Aorta (tissue), 5 donors: ENCODE measurements at regions not wholly inside any gene's neighbourhood (a gene's known extent, or its start where the extent isn't known, plus 50 kb on each side); places are given as distances from the start of the nearest gene placed in this dataset.

ENCODE experiments used
- ATAC-seq: fragments of 200-7000 bp; cut with Tn5 transposase; one replicate; pipeline ENCODE4 v1.9.1; 2022; ENCODE audit warnings: moderate library complexity; ENCODE audit not compliant: low FRiP score
- DNase-seq, 2 donors: peaks; one replicate each; pipeline ENCODE4 v3.0.0-alpha.2; 2020
- H3K27ac ChIP-seq, 2 donors: one replicate each; pipeline ENCODE4 v1.5.1; 2013; ENCODE audit warnings: low read length in 2 of 2, mild to moderate bottlenecking in 2 of 2, moderate library complexity in 2 of 2, control low read depth in 1 of 2, inconsistent platforms in 1 of 2, low read depth in 1 of 2
- H3K27me3 ChIP-seq, 2 donors: one replicate each; pipeline ENCODE4 v1.6.1; 2013; ENCODE audit warnings: control low read depth in 1 of 2, low read length in 1 of 2, mild to moderate bottlenecking in 1 of 2, moderate library complexity in 1 of 2; ENCODE audit not compliant: insufficient read depth in 2 of 2, control insufficient read depth in 1 of 2
- H3K36me3 ChIP-seq, 2 donors: one replicate each; pipeline ENCODE4 v1.6.1; 2013; ENCODE audit warnings: control low read depth in 1 of 2, low read length in 1 of 2, mild to moderate bottlenecking in 1 of 2; ENCODE audit not compliant: insufficient read depth in 2 of 2, control insufficient read depth in 1 of 2
- H3K4me1 ChIP-seq, 2 donors: one replicate each; pipeline ENCODE4 v1.6.1; 2013; ENCODE audit warnings: low read length in 2 of 2, control low read depth in 1 of 2, mild to moderate bottlenecking in 1 of 2, moderate library complexity in 1 of 2; ENCODE audit not compliant: insufficient read depth in 2 of 2, control insufficient read depth in 1 of 2
- H3K4me3 ChIP-seq, 2 donors: one replicate each; pipeline ENCODE4 v1.5.1; 2013; ENCODE audit warnings: low read length in 2 of 2, control low read depth in 1 of 2, mild to moderate bottlenecking in 1 of 2
- H3K9me3 ChIP-seq: one replicate; pipeline ENCODE4 v1.6.1; 2013; ENCODE audit warnings: mild to moderate bottlenecking, low read length; ENCODE audit not compliant: control insufficient read depth
- WGBS, 2 donors: extraction: QIAGEN DNeasy Blood & Tissue Kit; methylation state at CpG; one replicate each; pipeline ENCODE4 v1.1.7; 2013; 5-methylcytosine and 5-hydroxymethylcytosine counted together
- intact Hi-C, 2 donors: fragments of 100-400 bp; cut with DNase I; formaldehyde crosslinking; loops; one replicate each; pipeline versions ENCODE4 v1.14.2 to v1.15.0; 2022
- donor health status: healthy with polysubstance abuse.
- donor health status: Bipolar disorder and iron deficiency.
- donor health status: DM: no; HTN: no; CAD: no.
- donor health status: DM: no; HTN: no; CAD: no.
- donor health status: DM: yes; HTN: yes; CAD: no.

DNA sequence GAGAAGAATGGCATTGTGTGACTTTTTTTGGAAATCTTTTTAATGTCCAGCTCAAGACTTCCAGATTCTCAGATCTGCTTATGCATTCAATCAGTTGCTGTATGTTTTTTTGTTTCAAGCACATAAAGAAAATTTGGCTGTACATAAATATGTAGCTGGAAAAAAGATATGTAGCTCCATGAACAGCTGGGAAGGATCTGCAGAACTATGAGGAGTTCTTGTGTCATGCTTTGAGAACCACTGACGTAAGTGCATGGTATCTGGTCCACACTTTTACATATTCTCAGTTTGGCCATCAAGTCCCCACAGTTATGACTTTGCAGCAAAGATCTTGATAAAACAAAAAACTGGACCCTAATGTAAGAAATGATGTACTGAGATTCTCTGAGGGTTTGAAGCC, 165.9 kb downstream of the KIT start:
- 73 to 88% methylated on average over 1 of the region's 1 CpG for WGBS, 2 donors
- intact Hi-C loops = no loop called here
- H3K27ac ChIP-seq = no peak overlapping the region
- H3K9me3 ChIP-seq = no peaks in the 10 kb centered on the region
- H3K27me3 ChIP-seq = no peaks in the 10 kb centered on the region
- H3K36me3 ChIP-seq = no peaks in the 10 kb centered on the region
- ATAC-seq (no peak), DNase-seq (no peak)
- no peaks in the 10 kb centered on the region for H3K4me1 ChIP-seq
- H3K4me3 ChIP-seq = no peak overlapping the region

DNA sequence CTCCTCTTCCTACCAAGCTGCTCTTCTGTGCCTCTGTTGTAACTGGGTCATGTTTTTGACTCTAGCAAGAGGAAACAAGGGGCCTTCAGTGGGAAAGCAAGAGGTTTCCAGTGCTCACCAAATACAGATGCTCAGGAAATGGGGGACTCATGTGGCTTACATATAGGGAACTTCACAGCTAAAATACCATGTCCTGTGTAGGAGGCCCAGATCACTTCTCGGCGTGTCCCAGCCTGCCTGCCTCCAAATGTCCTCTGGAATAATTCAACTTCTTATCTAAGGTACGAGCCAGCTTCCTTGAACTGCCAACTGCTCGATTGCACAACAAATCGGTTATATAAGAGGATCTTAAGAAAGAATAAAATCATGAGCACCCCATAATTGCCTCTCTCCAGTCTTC, 161.3 kb downstream of the KIT start:
- no peaks in the 10 kb centered on the region for H3K4me1 ChIP-seq
- no peaks in the 10 kb centered on the region for H3K27me3 ChIP-seq
- no peak for ATAC-seq
- no peaks in the 10 kb centered on the region for H3K9me3 ChIP-seq
- H3K4me3 ChIP-seq = no peak overlapping the region
- no peak for DNase-seq
- 82 to 85% methylated on average over 5 of the region's 5 CpGs for WGBS, 2 donors
- no peak overlapping the region for H3K27ac ChIP-seq
- no peaks in the 10 kb centered on the region for H3K36me3 ChIP-seq
- intact Hi-C loops = no loop called here

DNA sequence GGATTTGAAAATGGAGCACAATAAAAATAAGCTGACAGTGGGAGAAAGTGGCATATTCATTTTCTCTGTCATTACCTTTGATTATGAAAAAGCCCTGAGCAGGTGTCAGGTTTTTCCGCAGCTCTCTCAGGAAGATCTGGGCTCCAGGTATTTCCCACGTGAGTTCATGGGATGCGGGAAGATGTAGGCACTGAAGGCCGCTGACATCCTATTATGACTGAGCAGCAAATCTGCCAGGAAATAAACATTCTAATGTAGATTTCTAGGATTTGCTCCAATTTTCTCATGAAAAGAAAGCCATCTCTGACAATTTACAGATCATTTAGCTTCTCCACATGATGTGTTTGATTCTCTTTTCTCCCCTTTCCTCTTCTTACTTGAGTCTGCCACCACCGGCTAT, 160.7 kb downstream of the KIT start:
- Histone ChIP-seq H3K36me3 (no peaks in the 10 kb centered on the region), H3K4me3 (no peak overlapping the region), H3K4me1 (no peaks in the 10 kb centered on the region), H3K9me3 (peaks cover 1% of the 10 kb centered on the region), H3K27ac (no peak overlapping the region), H3K27me3 (no peaks in the 10 kb centered on the region)
- DNase-seq (no peak), ATAC-seq (no peak)
- intact Hi-C loops = no loop called here
- WGBS, 2 donors = 83 to 84% methylated on average over 5 of the region's 5 CpGs

DNA sequence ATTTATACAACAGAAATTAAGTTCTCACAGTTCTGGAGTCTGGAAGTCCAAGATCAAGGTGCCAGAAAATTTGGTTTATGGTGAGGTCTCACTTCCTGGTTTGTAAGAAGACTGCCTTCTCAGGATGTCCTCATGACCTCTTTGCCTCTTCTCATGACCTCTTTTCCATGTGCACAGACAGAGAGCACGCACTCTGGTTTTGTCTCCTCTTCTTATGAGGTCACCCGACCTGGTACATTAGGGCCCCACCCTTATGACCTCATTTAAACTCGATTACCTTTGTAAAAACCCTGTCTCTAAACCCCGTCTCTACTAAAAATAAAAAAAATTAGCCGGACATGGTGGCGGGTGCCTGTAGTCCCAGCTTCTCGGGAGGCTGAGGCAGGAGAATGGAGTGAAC, 155.9 kb downstream of the KIT start:
- no peak for ATAC-seq
- WGBS, 2 donors = 91 to 92% methylated on average over 7 of the region's 7 CpGs
- DNase-seq = no peak
- H3K9me3 ChIP-seq = peaks cover 1% of the 10 kb centered on the region
- H3K36me3 ChIP-seq = no peaks in the 10 kb centered on the region
- H3K4me1 ChIP-seq = no peaks in the 10 kb centered on the region
- intact Hi-C loops = no loop called here
- H3K27ac ChIP-seq = no peak overlapping the region
- H3K4me3 ChIP-seq = no peak overlapping the region
- no peaks in the 10 kb centered on the region for H3K27me3 ChIP-seq

DNA sequence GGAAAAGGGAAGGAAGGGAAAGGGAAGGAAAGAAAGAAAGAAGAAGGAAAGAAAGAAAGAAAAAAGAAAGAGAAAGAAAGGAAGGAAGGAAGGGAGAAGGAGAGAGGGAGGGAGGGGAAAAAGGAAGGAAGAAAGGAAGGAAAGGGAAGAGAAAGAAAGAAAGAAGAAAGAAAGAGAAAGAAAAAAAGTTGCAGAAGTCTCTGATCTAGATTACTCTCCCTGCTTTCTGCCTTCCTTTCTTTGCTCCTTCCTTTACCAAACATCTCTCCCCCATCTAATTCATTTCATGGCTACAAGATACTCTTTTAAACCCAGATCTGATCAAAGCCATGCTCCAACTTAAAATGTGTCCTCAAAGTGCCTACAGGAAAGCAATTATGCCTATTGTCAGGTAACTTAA, 148.6 kb downstream of the KIT start:
- no peak overlapping the region for H3K4me3 ChIP-seq
- no peaks in the 10 kb centered on the region for H3K9me3 ChIP-seq
- ATAC-seq (no peak), DNase-seq (no peak)
- H3K4me1 ChIP-seq = peaks cover 0 to 1% of the 10 kb centered on the region in 2 donors
- no peak overlapping the region for H3K27ac ChIP-seq
- no peaks in the 10 kb centered on the region for H3K27me3 ChIP-seq
- intact Hi-C loops = no loop called here
- no peaks in the 10 kb centered on the region for H3K36me3 ChIP-seq

DNA sequence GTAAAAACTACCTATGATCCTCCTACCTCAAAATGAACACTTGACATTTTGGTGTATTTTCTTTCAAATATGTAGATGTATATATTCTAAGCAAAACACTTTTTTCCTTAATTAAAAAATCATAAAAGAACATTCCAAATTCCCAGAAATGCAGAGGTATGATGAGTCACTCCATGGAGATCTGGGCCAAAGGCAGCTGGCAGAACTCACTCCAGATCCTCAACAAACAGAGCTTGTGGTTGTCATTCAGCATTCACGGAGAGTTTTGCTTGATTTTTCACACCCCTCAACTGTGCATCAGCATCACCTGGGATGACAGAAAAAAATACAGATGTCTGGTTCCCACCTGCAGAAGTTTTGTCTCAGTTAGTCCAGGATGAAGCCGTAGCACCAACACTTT, 144.6 kb downstream of the KIT start:
- peaks cover 0 to 1% of the 10 kb centered on the region in 2 donors for H3K4me1 ChIP-seq
- H3K27me3 ChIP-seq = no peaks in the 10 kb centered on the region
- H3K36me3 ChIP-seq = no peaks in the 10 kb centered on the region
- WGBS, 2 donors = 49 to 50% methylated on average over 2 of the region's 2 CpGs
- H3K27ac ChIP-seq = no peak overlapping the region
- ATAC-seq = no peak
- intact Hi-C loops = no loop called here
- no peaks in the 10 kb centered on the region for H3K9me3 ChIP-seq
- H3K4me3 ChIP-seq = no peak overlapping the region
- no peak for DNase-seq

DNA sequence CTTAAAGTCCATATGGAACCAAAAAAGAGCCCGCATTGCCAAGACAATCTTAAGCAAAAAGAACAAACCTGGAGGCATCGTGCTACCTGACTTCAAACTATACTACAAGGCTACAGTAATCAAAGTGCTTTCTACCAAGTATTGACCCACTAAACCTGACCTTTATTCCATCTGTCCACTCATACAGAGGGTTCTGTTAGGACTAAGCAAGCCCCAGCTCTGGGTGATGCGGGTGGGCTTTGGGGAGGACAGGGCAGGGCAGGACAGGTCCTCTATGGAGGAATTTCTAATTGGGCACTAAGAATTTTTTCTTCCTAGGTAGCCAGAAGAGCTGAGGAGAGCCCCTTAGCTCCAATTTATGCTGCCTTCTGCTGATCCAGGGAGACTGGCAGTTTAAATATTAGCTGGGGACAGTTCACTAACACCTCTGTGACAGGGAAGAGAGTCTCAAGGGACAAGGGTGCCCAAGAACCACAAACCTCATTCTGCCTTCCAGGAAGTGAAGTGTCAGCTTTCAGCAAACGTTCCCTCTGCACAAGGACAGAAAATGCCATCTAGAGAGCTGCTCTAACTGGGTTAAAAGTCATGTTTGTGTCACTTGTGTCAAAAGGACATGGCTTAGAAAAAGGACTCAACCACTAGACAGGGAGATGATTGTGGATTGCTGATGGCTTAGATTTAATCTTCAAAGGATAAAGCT, 143.2 kb downstream of the KIT start:
- Histone ChIP-seq H3K4me1 (peaks cover 0 to 1% of the 10 kb centered on the region in 2 donors), H3K4me3 (no peak overlapping the region), H3K9me3 (no peaks in the 10 kb centered on the region), H3K36me3 (no peaks in the 10 kb centered on the region), H3K27ac (no peak overlapping the region), H3K27me3 (no peaks in the 10 kb centered on the region)
- DNase-seq (no peak), ATAC-seq (no peak)
- WGBS, 2 donors = 70 to 75% methylated on average over 4 of the region's 4 CpGs
- intact Hi-C loops = no loop called here

DNA sequence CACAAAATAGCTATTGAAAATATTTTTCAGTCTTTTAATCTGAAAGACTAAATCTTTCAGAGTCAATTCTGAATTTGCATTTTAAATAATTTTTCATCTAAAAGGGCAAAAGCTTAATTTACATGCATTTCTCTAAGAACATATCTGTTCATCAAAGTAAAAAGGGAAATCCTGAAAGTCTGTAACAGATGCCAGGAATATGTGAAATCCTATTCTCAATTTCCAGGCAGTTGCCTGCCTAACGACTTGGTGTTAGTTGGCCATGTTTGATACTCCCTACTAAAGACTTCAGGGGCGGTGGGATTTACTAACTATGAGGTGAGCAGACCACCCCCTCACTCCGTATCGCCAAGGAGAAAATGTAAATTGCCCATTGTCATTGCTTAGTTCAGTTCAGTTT, 136.8 kb downstream of the KIT start:
- no peaks in the 10 kb centered on the region for H3K36me3 ChIP-seq
- H3K9me3 ChIP-seq = no peaks in the 10 kb centered on the region
- no peak for DNase-seq
- no peaks in the 10 kb centered on the region for H3K4me1 ChIP-seq
- H3K4me3 ChIP-seq = no peak overlapping the region
- intact Hi-C loops = no loop called here
- WGBS, 2 donors = 86 to 88% methylated on average over 4 of the region's 4 CpGs
- no peak overlapping the region for H3K27ac ChIP-seq
- H3K27me3 ChIP-seq = no peaks in the 10 kb centered on the region
- ATAC-seq = no peak

DNA sequence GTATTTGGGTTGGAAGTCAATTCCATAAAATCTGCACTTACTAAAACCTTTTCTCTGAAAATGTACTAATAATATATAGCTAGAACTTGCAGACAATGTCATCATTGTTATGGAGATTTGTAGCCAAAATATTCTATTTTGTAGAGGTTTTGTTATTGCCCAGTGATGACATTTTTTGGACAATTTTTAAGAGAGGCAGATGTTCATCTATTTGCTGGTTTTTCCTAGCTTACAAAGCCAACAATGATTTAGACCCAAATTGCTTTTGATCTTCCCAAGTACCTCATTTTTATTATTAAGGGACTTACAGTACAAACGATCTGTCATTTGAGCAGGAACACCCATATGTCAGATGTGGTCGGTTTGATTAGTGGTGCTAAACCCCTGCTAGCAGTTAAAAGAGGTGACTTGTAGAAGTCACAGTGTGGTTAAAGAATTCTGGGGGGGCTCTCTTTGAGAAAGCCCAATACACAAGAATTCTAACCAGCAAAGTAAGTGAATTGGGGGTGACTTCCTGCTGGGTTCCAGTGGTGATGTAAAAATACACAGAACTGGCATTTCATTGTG, 136.2 kb downstream of the KIT start:
- Histone ChIP-seq H3K4me3 (no peak overlapping the region), H3K4me1 (no peaks in the 10 kb centered on the region), H3K27me3 (no peaks in the 10 kb centered on the region), H3K9me3 (no peaks in the 10 kb centered on the region), H3K36me3 (no peaks in the 10 kb centered on the region), H3K27ac (no peak overlapping the region)
- ATAC-seq = no peak
- intact Hi-C loops = no loop called here
- DNase-seq = no peak
- WGBS, 2 donors = 58 to 60% methylated on average over 2 of the region's 2 CpGs
